ENCODE measurements at regions not wholly inside any gene's neighbourhood (a gene's known extent, or its start where the extent isn't known, plus 50 kb on each side); places are given as distances from the start of the nearest gene placed in this dataset.

DNA sequence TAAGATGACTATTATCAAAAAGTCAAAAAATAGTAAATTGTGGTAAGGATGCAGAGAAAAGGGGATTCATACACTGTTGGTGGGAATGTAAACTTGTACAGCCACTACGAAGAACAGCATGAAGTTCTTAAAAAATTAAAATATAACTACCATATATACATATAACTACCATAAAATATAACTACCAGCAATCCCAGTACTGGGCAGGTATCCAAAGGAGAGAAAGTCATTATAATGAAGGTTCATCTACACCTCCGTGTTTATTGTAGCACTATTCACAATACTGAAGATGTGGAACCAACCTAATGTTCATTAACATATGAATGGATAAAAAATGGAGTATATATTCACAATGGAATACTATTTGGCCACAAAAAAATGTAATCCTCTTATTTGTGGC lies 360.9 kb upstream of the CT83 start:
- Histone ChIP-seq H3K79me2 (replicated peaks; ENCODE audit: insufficient read depth) (peaks cover 5% of the 10 kb centered on the region; the same call in 1 of the 2 replicates), H3K9me2 (ENCODE audit: insufficient read depth) (no peaks in the 10 kb centered on the region), H3K4me1 (ENCODE audit: insufficient read depth) (peaks cover 41% of the 10 kb centered on the region), H3K36me3 (ENCODE audit: insufficient read depth) (no peaks in the 10 kb centered on the region; the same call in 1 of the 2 replicates), H3K27me3 (ENCODE audit: insufficient read depth) (no peaks in the 10 kb centered on the region), H3K27ac (ENCODE audit: low read depth) (no peak overlapping the region), H2AFZ (no peak overlapping the region), H4K20me1 (replicated peaks; ENCODE audit: insufficient read depth) (no peaks in the 10 kb centered on the region), H3K4me2 (no peak overlapping the region), H3F3A (replicated peaks; ENCODE audit: low read depth) (no peaks in the 10 kb centered on the region), H3K4me3 (no peak overlapping the region)
- Mint-ChIP-seq H3K27me3 (ENCODE audit: insufficient read depth, low read depth, poor library complexity) (no peaks in the 10 kb centered on the region), H3K4me3 (no peak overlapping the region), H3K9me3 (no peaks in the 10 kb centered on the region; the same call in 2 of the 3 replicates), H3K27ac (no peak overlapping the region), H3K36me3 (ENCODE audit: low read depth) (peaks cover 5% of the 10 kb centered on the region; the same call in 2 of the 3 replicates), H3K4me1 (peaks cover 19% of the 10 kb centered on the region)
- no peak for ATAC-seq
- TF ChIP-seq, protein P1, sequence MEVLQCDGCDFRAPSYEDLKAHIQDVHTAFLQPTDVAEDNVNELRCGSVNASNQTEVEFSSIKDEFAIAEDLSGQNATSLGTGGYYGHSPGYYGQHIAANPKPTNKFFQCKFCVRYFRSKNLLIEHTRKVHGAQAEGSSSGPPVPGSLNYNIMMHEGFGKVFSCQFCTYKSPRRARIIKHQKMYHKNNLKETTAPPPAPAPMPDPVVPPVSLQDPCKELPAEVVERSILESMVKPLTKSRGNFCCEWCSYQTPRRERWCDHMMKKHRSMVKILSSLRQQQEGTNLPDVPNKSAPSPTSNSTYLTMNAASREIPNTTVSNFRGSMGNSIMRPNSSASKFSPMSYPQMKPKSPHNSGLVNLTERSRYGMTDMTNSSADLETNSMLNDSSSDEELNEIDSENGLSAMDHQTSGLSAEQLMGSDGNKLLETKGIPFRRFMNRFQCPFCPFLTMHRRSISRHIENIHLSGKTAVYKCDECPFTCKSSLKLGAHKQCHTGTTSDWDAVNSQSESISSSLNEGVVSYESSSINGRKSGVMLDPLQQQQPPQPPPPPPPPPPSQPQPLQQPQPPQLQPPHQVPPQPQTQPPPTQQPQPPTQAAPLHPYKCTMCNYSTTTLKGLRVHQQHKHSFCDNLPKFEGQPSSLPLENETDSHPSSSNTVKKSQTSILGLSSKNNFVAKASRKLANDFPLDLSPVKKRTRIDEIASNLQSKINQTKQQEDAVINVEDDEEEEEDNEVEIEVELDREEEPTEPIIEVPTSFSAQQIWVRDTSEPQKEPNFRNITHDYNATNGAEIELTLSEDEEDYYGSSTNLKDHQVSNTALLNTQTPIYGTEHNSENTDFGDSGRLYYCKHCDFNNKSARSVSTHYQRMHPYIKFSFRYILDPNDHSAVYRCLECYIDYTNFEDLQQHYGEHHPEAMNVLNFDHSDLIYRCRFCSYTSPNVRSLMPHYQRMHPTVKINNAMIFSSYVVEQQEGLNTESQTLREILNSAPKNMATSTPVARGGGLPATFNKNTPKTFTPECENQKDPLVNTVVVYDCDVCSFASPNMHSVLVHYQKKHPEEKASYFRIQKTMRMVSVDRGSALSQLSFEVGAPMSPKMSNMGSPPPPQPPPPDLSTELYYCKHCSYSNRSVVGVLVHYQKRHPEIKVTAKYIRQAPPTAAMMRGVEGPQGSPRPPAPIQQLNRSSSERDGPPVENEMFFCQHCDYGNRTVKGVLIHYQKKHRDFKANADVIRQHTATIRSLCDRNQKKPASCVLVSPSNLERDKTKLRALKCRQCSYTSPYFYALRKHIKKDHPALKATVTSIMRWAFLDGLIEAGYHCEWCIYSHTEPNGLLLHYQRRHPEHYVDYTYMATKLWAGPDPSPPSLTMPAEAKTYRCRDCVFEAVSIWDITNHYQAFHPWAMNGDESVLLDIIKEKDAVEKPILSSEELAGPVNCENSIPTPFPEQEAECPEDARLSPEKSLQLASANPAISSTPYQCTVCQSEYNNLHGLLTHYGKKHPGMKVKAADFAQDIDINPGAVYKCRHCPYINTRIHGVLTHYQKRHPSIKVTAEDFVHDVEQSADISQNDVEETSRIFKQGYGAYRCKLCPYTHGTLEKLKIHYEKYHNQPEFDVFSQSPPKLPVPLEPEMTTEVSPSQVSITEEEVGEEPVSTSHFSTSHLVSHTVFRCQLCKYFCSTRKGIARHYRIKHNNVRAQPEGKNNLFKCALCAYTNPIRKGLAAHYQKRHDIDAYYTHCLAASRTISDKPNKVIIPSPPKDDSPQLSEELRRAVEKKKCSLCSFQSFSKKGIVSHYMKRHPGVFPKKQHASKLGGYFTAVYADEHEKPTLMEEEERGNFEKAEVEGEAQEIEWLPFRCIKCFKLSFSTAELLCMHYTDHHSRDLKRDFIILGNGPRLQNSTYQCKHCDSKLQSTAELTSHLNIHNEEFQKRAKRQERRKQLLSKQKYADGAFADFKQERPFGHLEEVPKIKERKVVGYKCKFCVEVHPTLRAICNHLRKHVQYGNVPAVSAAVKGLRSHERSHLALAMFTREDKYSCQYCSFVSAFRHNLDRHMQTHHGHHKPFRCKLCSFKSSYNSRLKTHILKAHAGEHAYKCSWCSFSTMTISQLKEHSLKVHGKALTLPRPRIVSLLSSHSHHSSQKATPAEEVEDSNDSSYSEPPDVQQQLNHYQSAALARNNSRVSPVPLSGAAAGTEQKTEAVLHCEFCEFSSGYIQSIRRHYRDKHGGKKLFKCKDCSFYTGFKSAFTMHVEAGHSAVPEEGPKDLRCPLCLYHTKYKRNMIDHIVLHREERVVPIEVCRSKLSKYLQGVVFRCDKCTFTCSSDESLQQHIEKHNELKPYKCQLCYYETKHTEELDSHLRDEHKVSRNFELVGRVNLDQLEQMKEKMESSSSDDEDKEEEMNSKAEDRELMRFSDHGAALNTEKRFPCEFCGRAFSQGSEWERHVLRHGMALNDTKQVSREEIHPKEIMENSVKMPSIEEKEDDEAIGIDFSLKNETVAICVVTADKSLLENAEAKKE (CRISPR knock-in tag; IDR thresholded peaks at IDR 0.05), result no peak
- TF ChIP-seq ZNF331 (CRISPR knock-in tag; IDR thresholded peaks at IDR 0.05; ENCODE audit: low read depth), result no peak
- TF ChIP-seq STAT1 (IDR thresholded peaks at IDR 0.05; ENCODE audit: unreplicated experiment), result no peak
- TF ChIP-seq CREB1 (CRISPR knock-in tag; IDR thresholded peaks at IDR 0.05; ENCODE audit: low read depth), result no peak
- TF ChIP-seq POLR2AphosphoS5 (IDR thresholded peaks at IDR 0.05; ENCODE audit: low read depth), result no peak
- TF ChIP-seq EZH2phosphoT487 (IDR thresholded peaks at IDR 0.05; ENCODE audit: unreplicated experiment), result no peak
- TF ChIP-seq, protein P2, sequence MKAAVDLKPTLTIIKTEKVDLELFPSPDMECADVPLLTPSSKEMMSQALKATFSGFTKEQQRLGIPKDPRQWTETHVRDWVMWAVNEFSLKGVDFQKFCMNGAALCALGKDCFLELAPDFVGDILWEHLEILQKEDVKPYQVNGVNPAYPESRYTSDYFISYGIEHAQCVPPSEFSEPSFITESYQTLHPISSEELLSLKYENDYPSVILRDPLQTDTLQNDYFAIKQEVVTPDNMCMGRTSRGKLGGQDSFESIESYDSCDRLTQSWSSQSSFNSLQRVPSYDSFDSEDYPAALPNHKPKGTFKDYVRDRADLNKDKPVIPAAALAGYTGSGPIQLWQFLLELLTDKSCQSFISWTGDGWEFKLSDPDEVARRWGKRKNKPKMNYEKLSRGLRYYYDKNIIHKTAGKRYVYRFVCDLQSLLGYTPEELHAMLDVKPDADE (IDR thresholded peaks at IDR 0.05), result no peak
- no peak for TF ChIP-seq JUNB (IDR thresholded peaks at IDR 0.05; ENCODE audit: unreplicated experiment)
- no peak for TF ChIP-seq NANOG (IDR thresholded peaks at IDR 0.05; ENCODE audit: borderline replicate concordance)
- TF ChIP-seq ZNF114 (CRISPR knock-in tag; IDR thresholded peaks at IDR 0.05), result no peak
- TF ChIP-seq EZH2 (IDR thresholded peaks at IDR 0.05; ENCODE audit: low read depth, unreplicated experiment), result no peak
- TF ChIP-seq, protein P3, sequence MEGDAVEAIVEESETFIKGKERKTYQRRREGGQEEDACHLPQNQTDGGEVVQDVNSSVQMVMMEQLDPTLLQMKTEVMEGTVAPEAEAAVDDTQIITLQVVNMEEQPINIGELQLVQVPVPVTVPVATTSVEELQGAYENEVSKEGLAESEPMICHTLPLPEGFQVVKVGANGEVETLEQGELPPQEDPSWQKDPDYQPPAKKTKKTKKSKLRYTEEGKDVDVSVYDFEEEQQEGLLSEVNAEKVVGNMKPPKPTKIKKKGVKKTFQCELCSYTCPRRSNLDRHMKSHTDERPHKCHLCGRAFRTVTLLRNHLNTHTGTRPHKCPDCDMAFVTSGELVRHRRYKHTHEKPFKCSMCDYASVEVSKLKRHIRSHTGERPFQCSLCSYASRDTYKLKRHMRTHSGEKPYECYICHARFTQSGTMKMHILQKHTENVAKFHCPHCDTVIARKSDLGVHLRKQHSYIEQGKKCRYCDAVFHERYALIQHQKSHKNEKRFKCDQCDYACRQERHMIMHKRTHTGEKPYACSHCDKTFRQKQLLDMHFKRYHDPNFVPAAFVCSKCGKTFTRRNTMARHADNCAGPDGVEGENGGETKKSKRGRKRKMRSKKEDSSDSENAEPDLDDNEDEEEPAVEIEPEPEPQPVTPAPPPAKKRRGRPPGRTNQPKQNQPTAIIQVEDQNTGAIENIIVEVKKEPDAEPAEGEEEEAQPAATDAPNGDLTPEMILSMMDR (conservative IDR thresholded peaks at IDR 0.05; ENCODE audit: low read depth in 2 of 2), result no peak
- TF ChIP-seq, protein P4, sequence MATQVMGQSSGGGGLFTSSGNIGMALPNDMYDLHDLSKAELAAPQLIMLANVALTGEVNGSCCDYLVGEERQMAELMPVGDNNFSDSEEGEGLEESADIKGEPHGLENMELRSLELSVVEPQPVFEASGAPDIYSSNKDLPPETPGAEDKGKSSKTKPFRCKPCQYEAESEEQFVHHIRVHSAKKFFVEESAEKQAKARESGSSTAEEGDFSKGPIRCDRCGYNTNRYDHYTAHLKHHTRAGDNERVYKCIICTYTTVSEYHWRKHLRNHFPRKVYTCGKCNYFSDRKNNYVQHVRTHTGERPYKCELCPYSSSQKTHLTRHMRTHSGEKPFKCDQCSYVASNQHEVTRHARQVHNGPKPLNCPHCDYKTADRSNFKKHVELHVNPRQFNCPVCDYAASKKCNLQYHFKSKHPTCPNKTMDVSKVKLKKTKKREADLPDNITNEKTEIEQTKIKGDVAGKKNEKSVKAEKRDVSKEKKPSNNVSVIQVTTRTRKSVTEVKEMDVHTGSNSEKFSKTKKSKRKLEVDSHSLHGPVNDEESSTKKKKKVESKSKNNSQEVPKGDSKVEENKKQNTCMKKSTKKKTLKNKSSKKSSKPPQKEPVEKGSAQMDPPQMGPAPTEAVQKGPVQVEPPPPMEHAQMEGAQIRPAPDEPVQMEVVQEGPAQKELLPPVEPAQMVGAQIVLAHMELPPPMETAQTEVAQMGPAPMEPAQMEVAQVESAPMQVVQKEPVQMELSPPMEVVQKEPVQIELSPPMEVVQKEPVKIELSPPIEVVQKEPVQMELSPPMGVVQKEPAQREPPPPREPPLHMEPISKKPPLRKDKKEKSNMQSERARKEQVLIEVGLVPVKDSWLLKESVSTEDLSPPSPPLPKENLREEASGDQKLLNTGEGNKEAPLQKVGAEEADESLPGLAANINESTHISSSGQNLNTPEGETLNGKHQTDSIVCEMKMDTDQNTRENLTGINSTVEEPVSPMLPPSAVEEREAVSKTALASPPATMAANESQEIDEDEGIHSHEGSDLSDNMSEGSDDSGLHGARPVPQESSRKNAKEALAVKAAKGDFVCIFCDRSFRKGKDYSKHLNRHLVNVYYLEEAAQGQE (IDR thresholded peaks at IDR 0.05; ENCODE audit: unreplicated experiment), result no peak
- no peak for DNase-seq (ENCODE audit: low spot score)
